HG03039 (cell line): ENCODE measurements at regions not wholly inside any gene's neighbourhood (a gene's known extent, or its start where the extent isn't known, plus 50 kb on each side); places are given as distances from the start of the nearest gene placed in this dataset.
"Not testable (repeated sequence)": the region's sequence is repeated elsewhere in the genome, so short reads cannot be mapped to it uniquely, and the experiment has no call there.

Experiments used
- ATAC-seq: cut with Tn5 transposase; IDR thresholded peaks from one replicate; pipeline ENCODE4 v1.9.1; 2021; ENCODE audit warnings: mild to moderate bottlenecking, moderate library complexity; ENCODE audit not compliant: unreplicated experiment

DNA sequence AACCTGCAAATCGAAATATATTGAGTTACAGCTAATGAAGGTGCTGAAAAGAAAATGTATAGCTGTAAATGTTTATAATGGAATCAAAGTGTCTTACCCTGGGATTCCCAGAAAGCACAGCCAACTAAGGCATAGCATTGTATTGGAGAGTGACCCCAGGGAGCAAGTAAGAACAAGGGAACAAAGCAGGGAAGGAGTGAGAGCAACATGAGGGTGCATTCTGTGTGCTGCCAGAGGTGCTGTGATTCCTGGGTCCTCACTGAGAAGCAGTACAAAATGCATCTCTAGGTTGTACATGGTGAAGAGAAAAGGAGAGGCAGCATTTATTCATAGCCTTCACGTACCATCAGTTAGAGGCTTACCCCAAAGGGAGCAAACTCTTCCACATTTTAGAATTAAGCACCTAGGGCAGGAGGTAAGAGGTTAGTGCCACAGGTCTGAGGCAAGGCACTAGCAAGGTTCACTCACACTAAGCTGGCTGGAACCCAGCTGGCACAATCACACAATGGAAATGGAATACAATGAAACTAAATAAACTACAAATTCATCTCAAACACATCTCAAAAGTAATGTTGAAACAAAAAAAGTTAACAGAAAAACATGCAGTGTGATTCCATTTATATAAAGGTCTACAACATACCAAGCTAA lies 151.5 kb upstream of the C2CD4B start:
- no peak for ATAC-seq

DNA sequence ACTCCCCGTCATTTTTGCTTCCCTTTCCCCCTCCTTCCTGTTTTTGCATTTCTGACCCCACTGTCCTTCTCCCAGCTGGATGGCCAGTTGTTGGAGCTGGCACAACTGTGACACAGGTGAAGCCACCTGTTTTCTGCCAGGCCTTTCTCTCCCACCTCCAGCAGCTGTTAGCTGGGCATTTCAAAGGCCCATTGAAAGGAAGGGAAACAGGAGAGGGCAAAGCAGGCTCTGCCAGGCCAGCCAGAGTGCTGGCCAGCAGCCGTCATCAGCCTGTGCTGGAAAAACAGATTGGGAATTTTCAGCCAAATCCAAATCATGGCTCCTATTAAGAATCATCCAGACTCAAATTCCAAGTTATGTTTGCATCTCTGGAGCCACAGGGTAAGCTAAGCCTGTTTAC lies 155.2 kb upstream of the C2CD4B start:
- ATAC-seq = no peak

GRCh38 chr15:62323353-62323890 lies 158.3 kb upstream of the C2CD4B start:
- no peak for ATAC-seq

DNA sequence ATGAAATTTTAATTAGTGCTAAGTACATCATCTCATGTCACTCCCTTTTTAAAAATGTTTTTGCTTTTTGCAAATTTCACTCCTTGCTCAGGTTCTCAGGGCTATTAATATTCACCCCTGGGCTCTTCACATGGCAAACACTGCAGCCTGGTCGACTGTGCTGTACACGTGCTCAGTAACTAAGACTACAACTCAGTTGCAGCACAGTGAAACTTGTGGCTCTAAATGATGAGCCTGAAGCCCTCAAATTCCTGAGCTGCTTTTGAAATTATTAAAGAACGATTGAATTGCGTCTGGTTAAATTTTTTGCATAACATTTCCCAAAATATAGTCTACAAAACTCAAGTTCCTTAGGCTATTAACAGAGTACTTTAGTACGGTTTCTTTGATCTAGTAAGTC lies 159.3 kb upstream of the C2CD4B start:
- ATAC-seq = no peak

GRCh38 chr15:62325597-62325996 lies 160.5 kb upstream of the C2CD4B start:
- ATAC-seq = no peak

DNA sequence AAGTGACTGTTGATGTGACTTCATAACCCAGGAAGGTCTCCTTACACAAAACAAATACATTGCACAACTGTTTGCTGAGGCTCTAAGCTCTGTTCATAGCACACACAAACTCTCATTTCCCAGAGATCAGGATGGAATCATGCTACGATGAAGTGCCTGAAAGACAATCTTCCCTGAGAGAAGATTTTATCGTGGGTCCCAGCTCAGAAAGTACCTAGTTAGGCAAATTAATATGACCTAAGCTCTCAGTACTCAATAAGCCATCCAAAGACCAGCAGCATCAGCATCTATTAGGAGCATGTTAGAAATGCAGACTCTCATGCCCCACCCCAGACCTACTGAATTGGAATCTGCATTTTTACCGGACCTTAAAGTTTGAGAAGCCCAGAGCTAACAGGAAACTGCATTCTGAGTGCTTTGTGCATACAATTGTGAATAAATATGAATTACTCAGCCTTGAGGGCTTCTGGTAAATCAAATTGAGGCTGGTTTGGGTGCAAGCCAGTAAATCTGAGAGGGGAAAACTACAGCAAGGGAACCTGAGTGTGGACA lies 161.5 kb upstream of the C2CD4B start:
- ATAC-seq = no peak

- ATAC-seq = no peak
Measured at GRCh38 chr15:62327406-62327805, 162.3 kb upstream of the C2CD4B start.

- not testable (repeated sequence) for ATAC-seq
Measured at GRCh38 chr15:62332472-62332871, 167.4 kb upstream of the C2CD4B start.

DNA sequence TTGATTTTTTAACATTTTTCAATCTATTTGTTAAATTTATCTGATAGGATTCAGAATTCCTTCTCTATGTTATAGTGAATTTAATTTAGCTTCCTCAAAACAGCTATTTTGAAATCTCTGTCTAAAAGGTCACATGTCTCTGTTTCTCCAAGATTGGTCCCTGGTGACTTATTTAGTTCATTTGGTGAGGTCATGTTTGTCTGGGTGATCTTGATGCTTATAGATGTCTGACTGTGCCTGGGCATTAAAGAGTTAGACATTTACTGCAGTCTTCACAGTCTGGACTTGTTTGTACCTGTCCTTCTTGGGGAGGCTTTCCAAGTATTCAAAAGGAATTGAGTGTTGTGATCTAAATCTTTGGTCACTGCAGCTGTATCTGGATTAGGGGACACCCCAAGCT lies 169.5 kb upstream of the C2CD4B start:
- ATAC-seq = no peak

- no peak for ATAC-seq
Measured at GRCh38 chr15:62337934-62338333, 172.8 kb upstream of the C2CD4B start.

DNA sequence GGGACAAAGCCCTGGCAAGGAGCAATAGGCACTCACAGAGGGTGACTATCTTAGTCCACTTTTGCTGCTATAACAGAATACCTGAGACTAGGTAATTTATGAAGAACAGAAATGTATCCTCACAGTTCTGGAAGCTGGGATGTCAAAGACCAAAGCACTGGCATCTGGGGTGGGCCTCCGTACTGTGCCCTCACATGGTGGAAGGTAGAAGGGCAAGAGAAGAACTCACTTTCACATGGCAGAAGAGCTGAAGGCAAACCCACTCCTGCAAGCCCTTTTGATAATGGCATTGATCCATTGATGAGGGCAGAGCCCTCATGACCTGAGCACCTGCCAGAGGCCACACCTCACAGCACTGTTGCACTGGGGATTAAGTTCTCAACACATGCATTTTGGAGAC lies 173.4 kb upstream of the C2CD4B start:
- ATAC-seq = no peak

DNA sequence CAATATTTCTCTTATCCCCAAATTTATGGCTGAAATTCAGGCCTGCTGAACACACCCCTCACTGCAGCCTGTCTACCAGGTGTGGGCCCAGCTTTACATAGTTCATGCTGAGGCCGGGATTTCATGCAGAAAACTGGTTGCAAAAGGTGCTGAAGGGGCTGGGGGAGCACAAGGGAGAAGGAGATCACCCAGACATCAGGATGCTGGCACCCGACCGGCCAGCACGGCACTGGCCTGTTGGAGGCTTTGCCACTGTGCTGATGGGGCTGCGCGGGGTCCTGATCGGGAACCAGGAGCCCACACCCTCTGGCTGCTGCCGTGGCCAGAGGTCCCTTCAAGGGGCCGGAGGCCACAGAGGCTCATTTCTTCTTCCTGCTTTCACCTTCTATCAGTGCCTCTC lies 177.9 kb upstream of the C2CD4B start:
- no peak for ATAC-seq

DNA sequence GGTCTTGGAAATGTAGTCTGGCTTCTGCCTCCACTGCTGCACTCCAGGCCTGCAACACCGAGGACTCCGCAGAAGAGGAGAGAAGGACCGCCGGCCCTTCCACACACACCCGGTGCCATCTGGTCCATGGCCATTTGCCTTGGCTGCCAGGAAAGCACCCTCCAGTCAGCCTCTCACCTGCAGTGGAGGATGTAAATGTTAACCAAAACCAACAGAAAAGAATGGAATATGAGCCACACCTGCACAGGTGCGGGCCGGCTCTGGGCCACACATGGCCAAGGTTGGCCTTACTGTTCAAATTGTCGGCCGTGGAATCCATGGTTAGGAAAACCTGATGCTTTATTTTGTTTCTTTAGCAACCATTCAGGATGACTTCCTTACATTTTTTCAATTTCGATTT lies 178.3 kb upstream of the C2CD4B start:
- ATAC-seq = no peak

DNA sequence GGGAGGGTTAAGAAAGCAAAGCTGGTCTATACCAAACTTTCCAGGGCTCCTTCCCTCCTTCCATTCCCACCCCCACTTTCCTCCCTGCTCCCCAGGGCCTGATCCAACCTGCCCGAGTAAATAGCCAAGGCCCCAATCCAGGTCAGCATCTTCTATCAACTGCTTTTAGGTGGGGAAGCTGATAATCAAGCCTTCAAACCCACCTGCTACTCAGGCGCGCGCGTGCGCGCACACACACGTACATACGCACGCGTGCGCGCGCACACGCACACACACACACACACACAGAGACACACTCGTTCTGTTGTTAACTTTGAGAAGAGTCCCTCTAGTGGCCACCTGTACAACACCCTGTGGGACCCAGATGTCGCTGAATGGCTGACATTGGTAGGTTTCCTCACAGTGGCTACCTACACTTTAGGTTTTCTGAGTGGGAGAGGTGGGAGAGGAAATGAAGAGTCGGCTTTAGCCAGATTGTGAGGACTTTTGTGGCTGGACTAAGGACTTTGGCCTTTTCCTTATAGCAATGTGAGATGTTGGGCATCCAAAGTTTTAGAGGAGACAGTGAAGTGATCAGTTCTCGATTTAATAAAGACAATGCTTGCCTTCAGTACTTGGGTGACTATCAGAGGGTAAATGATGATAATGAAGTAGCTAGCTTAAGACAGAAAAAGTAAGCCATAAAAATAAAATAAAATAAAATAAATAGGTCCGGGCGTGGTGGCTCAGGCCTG lies 179.9 kb upstream of the C2CD4B start:
- no peak for ATAC-seq

- no peak for ATAC-seq
Measured at GRCh38 chr15:62346168-62346567, 181.1 kb upstream of the C2CD4B start.

- ATAC-seq = no peak
Measured at GRCh38 chr15:62348118-62348517, 183.0 kb upstream of the C2CD4B start.

GRCh38 chr15:62348623-62349022 lies 183.5 kb upstream of the C2CD4B start:
- no peak for ATAC-seq

GRCh38 chr15:62352817-62353216 lies 187.7 kb upstream of the C2CD4B start:
- no peak for ATAC-seq

DNA sequence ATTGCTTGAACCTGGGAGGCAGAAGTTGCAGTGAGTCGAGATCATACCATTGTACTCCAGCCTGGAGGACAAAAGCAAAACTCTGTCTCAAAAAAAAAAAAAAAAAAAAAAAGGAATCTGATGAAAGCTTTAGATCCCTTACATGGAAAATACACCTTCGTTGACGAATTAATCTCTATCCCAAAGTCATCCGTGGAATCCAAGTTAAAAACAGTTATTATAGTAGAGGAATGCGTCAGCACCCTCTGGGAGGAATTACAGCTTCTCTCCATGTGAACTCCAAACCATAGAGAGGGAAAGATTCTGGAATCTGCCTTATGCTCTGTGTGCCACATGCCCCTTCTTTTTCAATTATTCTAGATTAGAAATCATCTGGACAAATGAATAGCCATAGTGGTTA lies 192.3 kb upstream of the C2CD4B start:
- ATAC-seq = no peak

DNA sequence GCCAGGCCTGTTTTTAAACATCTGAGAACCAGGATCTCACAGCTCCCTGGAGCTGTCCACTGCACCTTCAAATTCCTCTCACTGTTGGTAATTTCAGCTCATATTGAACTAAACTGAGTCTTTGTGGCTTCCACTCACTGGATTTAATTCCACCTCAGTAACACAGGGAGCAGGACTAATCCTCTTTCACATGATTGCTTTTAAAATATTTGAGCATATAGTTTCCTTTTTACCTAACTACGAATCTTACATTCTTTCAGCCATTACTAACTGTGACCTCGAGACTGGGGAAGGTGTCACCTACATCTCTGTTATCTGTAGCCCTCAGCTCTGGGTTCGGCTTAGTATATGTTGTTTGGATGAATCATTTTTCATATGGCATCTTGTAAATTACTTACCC lies 194.3 kb upstream of the C2CD4B start:
- ATAC-seq = no peak

- no peak for ATAC-seq
Measured at GRCh38 chr15:62360332-62361097, 195.4 kb upstream of the C2CD4B start.
